Mesendoderm (in vitro differentiated cells): ENCODE measurements at regions not wholly inside any gene's neighbourhood (a gene's known extent, or its start where the extent isn't known, plus 50 kb on each side); places are given as distances from the start of the nearest gene placed in this dataset.

ENCODE experiments used
- DNase-seq: peaks from one replicate; pipeline ENCODE4 v3.0.0; 2013
- H2AK5ac ChIP-seq: 2 replicates; pipeline ENCODE4 v1.6.1; 2013; ENCODE audit warnings: low read length, inconsistent platforms
- H2BK120ac ChIP-seq: 2 replicates; pipeline ENCODE4 v1.6.1; 2013; ENCODE audit warnings: low read depth, mild to moderate bottlenecking, low read length, moderate library complexity, mixed read lengths
- H2BK15ac ChIP-seq: replicated peaks from 2 replicates; pipeline ENCODE4 v1.6.1; 2013; ENCODE audit warnings: low read depth, mild to moderate bottlenecking, moderate library complexity
- H2BK5ac ChIP-seq: 2 replicates; pipeline ENCODE4 v1.6.1; 2013; ENCODE audit warnings: low read length, inconsistent platforms
- H3K18ac ChIP-seq: 2 replicates; pipeline ENCODE4 v1.6.1; 2013; ENCODE audit warnings: mild to moderate bottlenecking, low read length, mixed read lengths
- H3K23ac ChIP-seq: one replicate; pipeline ENCODE4 v1.6.1; 2013; ENCODE audit warnings: low read length
- H3K27ac ChIP-seq: 2 replicates; pipeline ENCODE4 v1.5.1; 2013; ENCODE audit warnings: low read depth, mild to moderate bottlenecking, inconsistent platforms, low read length, moderate library complexity
- H3K27me3 ChIP-seq: 2 replicates; pipeline ENCODE4 v1.6.1; 2013; ENCODE audit warnings: low read length, control low read depth, mild to moderate bottlenecking, inconsistent platforms; ENCODE audit not compliant: insufficient read depth, poor library complexity
- H3K36me3 ChIP-seq: 2 replicates; pipeline ENCODE4 v1.6.1; 2013; ENCODE audit warnings: low read length, inconsistent platforms; ENCODE audit not compliant: control insufficient read depth, insufficient read depth
- H3K4ac ChIP-seq: one replicate; pipeline ENCODE4 v1.6.1; 2013; ENCODE audit warnings: low read depth, mild to moderate bottlenecking, low read length, moderate library complexity
- H3K4me1 ChIP-seq: 2 replicates; pipeline ENCODE4 v1.6.1; 2013; ENCODE audit warnings: low read depth, low read length, inconsistent platforms; ENCODE audit not compliant: control insufficient read depth
- H3K4me2 ChIP-seq: 2 replicates; pipeline ENCODE4 v1.6.1; 2013; ENCODE audit warnings: low read length
- H3K4me3 ChIP-seq: 2 replicates; pipeline ENCODE4 v1.5.1; 2013; ENCODE audit warnings: mild to moderate bottlenecking, low read length
- H3K56ac ChIP-seq: one replicate; pipeline ENCODE4 v1.6.1; 2013; ENCODE audit warnings: low read length
- H3K79me1 ChIP-seq: 2 replicates; pipeline ENCODE4 v1.6.1; 2013; ENCODE audit warnings: low read length, inconsistent platforms
- H3K79me2 ChIP-seq: 2 replicates; pipeline ENCODE4 v1.6.1; 2013; ENCODE audit warnings: mild to moderate bottlenecking, low read length; ENCODE audit not compliant: control insufficient read depth, insufficient read depth
- H3K9ac ChIP-seq: 2 replicates; pipeline ENCODE4 v1.6.1; 2013; ENCODE audit warnings: low read length, inconsistent platforms
- H4K5ac ChIP-seq: one replicate; pipeline ENCODE4 v1.6.1; 2013; ENCODE audit warnings: low read length
- H4K8ac ChIP-seq: one replicate; pipeline ENCODE4 v1.6.1; 2013; ENCODE audit warnings: low read depth, mild to moderate bottlenecking, control low read depth, low read length, moderate library complexity
- WGBS: extraction: QIAGEN DNeasy Blood & Tissue Kit; methylation state at CpG from one replicate; pipeline ENCODE4 v1.1.7; 2013; ENCODE audit warnings: low lambda C conversion rate, missing lambda C conversion rate; ENCODE audit not compliant: insufficient coverage; ENCODE audit errors: extremely low coverage; 5-methylcytosine and 5-hydroxymethylcytosine counted together

DNA sequence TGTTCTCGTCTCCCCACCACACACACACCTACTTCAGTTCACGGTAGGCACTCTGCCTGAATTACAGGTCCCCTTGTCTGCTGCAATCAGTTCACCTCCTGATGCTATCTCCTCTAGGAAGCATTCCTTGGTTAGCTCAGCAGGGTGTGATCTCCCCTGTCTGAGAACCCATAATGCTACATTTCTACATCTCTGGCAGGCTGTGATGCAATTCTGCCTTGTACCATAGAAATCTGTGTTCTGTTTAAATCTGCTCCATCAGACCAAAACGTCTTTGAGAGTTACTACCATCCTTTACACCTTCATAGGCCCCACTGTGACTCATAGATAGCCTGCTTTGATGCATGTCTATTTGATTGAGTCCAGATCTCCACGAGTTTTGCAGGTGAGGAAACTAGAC lies 103.9 kb downstream of the TTC32 start:
- no peak overlapping the region for H3K56ac ChIP-seq
- no peaks in the 10 kb centered on the region for H3K79me1 ChIP-seq
- no peak overlapping the region for H3K9ac ChIP-seq
- H2AK5ac ChIP-seq, result no peak overlapping the region
- H3K18ac ChIP-seq, result no peak overlapping the region
- H3K23ac ChIP-seq, result no peak overlapping the region
- no peak overlapping the region for H3K27ac ChIP-seq
- H3K4me3 ChIP-seq, result no peak overlapping the region
- no peak overlapping the region for H4K5ac ChIP-seq
- DNase-seq, result peak; percentile 69
- H3K27me3 ChIP-seq, result no peaks in the 10 kb centered on the region
- no CpG with 5 or more reads among the region's 4 CpGs for WGBS
- no peaks in the 10 kb centered on the region for H3K79me2 ChIP-seq
- H3K4ac ChIP-seq, result no peak overlapping the region
- no peaks in the 10 kb centered on the region for H3K4me1 ChIP-seq
- H4K8ac ChIP-seq, result no peak overlapping the region
- H3K4me2 ChIP-seq, result no peak overlapping the region
- no peak overlapping the region for H2BK15ac ChIP-seq
- no peaks in the 10 kb centered on the region for H3K36me3 ChIP-seq
- H2BK120ac ChIP-seq, result no peak overlapping the region
- H2BK5ac ChIP-seq, result no peak overlapping the region

DNA sequence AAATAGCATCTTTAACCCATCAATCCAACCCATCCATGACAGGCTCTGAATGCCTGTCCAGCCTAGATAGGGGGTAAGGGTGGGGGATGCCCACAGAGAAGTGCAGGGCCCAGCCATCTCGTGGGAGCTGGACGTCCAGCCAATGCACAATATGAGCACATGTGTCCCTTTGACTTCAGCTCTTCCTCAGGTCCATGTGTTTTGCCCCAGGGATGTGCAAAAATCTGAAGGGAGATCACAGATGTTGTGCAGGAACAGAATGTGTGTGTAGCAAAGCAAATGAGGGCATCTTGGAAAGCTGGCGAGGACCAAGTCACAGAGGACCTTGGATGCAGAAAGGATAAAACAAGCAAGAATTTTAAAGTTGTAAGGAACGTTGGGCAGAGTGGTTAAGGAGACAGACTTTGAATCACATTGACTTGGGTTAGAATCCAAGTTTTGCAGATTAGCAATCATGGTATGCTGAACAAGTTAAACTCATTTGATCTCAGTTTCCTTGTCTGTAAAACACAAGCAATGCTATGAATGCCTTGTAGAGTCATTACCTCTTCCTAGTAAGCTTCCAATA lies 104.5 kb downstream of the TTC32 start:
- WGBS, result no CpG with 5 or more reads among the region's 4 CpGs
- Histone ChIP-seq H4K5ac (no peak overlapping the region), H2AK5ac (no peak overlapping the region), H2BK5ac (no peak overlapping the region), H2BK15ac (no peak overlapping the region), H3K56ac (no peak overlapping the region), H3K4me1 (no peaks in the 10 kb centered on the region), H4K8ac (no peak overlapping the region), H3K18ac (no peak overlapping the region), H2BK120ac (no peak overlapping the region), H3K4ac (no peak overlapping the region), H3K27me3 (no peaks in the 10 kb centered on the region), H3K27ac (no peak overlapping the region), H3K79me1 (no peaks in the 10 kb centered on the region), H3K4me3 (no peak overlapping the region), H3K23ac (no peak overlapping the region), H3K4me2 (no peak overlapping the region), H3K36me3 (no peaks in the 10 kb centered on the region), H3K9ac (no peak overlapping the region), H3K79me2 (no peaks in the 10 kb centered on the region)
- no peak for DNase-seq

DNA sequence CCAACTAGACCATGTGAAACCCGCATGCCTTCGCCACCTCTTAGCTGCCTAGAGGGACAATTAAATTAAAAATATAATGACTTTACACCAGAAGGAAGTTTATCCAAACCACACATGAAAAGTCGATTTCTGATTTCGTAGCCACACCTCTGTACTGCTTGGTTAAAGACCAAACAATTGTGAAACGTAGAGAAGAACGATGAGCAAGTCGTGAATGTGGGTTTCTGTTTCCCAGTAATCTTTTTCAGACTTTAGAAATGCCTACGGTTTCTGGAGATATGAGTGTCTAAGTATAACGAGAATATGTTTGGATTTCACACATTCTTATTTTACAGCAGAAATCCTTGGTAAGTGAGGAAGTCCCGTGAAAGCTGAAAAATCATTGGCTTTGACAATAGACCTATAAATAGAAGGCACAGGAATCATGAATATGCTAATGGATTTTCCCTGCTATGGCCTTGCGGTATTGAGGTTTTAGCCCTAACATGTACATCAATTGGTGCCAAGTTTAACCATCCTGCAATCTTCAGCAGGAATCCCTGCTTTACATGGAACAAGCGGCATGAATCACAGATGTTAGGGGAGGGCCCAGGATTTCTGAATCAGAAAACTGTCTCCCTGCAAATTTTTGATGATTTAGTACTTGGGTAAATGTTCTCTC lies 105.6 kb downstream of the TTC32 start:
- Histone ChIP-seq H3K27me3 (no peaks in the 10 kb centered on the region), H3K4me3 (no peak overlapping the region), H3K4me1 (no peaks in the 10 kb centered on the region), H4K5ac (no peak overlapping the region), H3K27ac (no peak overlapping the region), H3K79me2 (no peaks in the 10 kb centered on the region), H2BK5ac (no peak overlapping the region), H4K8ac (no peak overlapping the region), H3K4me2 (no peak overlapping the region), H3K36me3 (no peaks in the 10 kb centered on the region), H3K23ac (no peak overlapping the region), H3K4ac (no peak overlapping the region), H3K79me1 (no peaks in the 10 kb centered on the region), H2BK120ac (no peak overlapping the region), H3K56ac (no peak overlapping the region), H2AK5ac (no peak overlapping the region), H3K9ac (no peak overlapping the region), H2BK15ac (no peak overlapping the region), H3K18ac (no peak overlapping the region)
- no peak for DNase-seq
- WGBS, result no CpG with 5 or more reads among the region's 12 CpGs

DNA sequence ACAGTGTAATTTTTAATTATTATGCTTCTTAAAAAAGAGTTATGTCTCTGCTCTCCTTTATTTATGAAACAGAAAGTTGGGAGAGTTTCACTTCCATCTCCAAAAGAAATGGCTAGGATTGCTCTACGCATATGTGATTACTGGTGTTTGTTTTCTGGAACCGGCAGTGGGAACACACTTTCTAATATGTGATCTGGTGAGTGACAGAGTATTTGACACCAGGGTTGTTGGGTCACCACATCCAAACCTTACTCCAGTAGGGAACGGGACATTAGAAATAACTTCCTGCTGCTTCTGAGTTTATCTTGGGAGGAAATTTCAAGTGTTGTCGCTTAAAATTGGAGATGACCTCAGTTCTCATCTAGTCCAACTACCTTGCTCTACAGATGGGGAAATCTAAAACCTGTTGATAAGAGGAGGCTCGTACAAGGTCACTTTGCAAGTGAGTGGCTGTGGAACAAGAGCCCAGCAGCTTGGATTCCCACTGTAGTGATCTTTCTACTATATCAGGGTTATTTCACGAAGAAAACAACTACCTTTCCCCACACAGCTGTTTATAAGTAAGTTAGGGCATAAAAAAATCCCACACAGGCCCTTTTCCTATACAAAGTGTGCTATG lies 108.5 kb downstream of the TTC32 start:
- no CpG with 5 or more reads among the region's 6 CpGs for WGBS

DNA sequence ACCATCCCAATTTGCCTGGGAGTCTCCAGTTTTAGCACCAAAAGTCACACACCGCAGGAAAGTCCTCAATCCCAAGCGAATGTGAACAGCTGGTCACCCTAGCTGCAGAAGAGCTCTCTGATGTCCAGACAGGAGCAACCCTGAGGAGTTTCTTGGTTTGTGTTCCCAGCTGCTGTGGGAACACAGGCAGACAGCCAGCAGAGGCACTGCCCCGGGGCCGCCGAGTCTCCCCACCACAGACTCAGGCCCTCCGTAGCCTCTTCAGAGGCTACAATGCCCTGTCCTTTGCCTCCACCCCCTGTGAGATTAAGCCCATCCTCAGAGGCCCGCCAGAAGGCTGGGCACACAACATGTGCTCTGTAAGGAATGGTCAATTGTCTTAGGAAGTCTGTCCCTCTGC lies 111.5 kb downstream of the TTC32 start:
- H3K4ac ChIP-seq, result no peak overlapping the region
- no peak overlapping the region for H3K23ac ChIP-seq
- no peak overlapping the region for H2BK5ac ChIP-seq
- no peak overlapping the region for H3K4me3 ChIP-seq
- no peak overlapping the region for H3K9ac ChIP-seq
- H3K18ac ChIP-seq, result no peak overlapping the region
- no peaks in the 10 kb centered on the region for H3K79me1 ChIP-seq
- no peaks in the 10 kb centered on the region for H3K36me3 ChIP-seq
- H4K8ac ChIP-seq, result no peak overlapping the region
- no peak for DNase-seq
- H3K79me2 ChIP-seq, result no peaks in the 10 kb centered on the region
- H3K56ac ChIP-seq, result no peak overlapping the region
- no peak overlapping the region for H4K5ac ChIP-seq
- peaks cover 11% of the 10 kb centered on the region for H3K4me1 ChIP-seq
- no CpG with 5 or more reads among the region's 7 CpGs for whole genome bisulfite sequencing
- no peak overlapping the region for H2AK5ac ChIP-seq
- no peak overlapping the region for H3K4me2 ChIP-seq
- no peak overlapping the region for H3K27ac ChIP-seq
- no peak overlapping the region for H2BK120ac ChIP-seq
- H3K27me3 ChIP-seq, result no peaks in the 10 kb centered on the region
- H2BK15ac ChIP-seq, result no peak overlapping the region

More for the DNA sequence above, 108.5 kb downstream of the TTC32 start:
- Histone ChIP-seq H3K23ac (no peak overlapping the region), H3K9ac (no peak overlapping the region), H3K27ac (no peak overlapping the region), H2BK5ac (no peak overlapping the region), H3K4ac (no peak overlapping the region), H3K79me1 (no peaks in the 10 kb centered on the region), H2BK120ac (no peak overlapping the region), H3K18ac (no peak overlapping the region), H2AK5ac (no peak overlapping the region), H3K56ac (no peak overlapping the region), H3K4me1 (no peaks in the 10 kb centered on the region), H3K4me2 (no peak overlapping the region), H2BK15ac (no peak overlapping the region), H3K4me3 (no peak overlapping the region), H3K79me2 (no peaks in the 10 kb centered on the region), H3K36me3 (no peaks in the 10 kb centered on the region), H4K8ac (no peak overlapping the region), H3K27me3 (no peaks in the 10 kb centered on the region), H4K5ac (no peak overlapping the region)
- no peak for DNase-seq
